H1 (cell line): ENCODE measurements at regions not wholly inside any gene's neighbourhood (a gene's known extent, or its start where the extent isn't known, plus 50 kb on each side); places are given as distances from the start of the nearest gene placed in this dataset.

Experiments
- CHD1 ChIP-seq: IDR thresholded peaks from 2 replicates; pipeline ENCODE4 v1.6.1; 2012; ENCODE audit warnings: low read depth, low read length, improper control_type of control experiment
- MAX ChIP-seq: IDR thresholded peaks from 2 replicates; pipeline ENCODE4 v1.6.1; 2012; ENCODE audit warnings: inconsistent platforms
- POLR2A ChIP-seq, 2 experiments: IDR thresholded peaks; 1 replicate in 1 of 2; 2 replicates in 1 of 2; pipeline ENCODE4 v1.6.1; 2011; ENCODE audit warnings: low read depth in 2 of 2, low read length in 2 of 2, mild to moderate bottlenecking in 2 of 2; ENCODE audit errors: control extremely low read depth in 1 of 2
- TAF1 ChIP-seq: IDR thresholded peaks from 2 replicates; pipeline ENCODE4 v1.6.1; 2011; ENCODE audit warnings: mild to moderate bottlenecking, low read depth, low read length
- TF ChIP-seq, protein P1 (sequence below): IDR thresholded peaks from 2 replicates; pipeline ENCODE4 v1.6.1; 2011; ENCODE audit warnings: low read depth, mild to moderate bottlenecking, low read length; ENCODE audit not compliant: insufficient read depth

DNA sequence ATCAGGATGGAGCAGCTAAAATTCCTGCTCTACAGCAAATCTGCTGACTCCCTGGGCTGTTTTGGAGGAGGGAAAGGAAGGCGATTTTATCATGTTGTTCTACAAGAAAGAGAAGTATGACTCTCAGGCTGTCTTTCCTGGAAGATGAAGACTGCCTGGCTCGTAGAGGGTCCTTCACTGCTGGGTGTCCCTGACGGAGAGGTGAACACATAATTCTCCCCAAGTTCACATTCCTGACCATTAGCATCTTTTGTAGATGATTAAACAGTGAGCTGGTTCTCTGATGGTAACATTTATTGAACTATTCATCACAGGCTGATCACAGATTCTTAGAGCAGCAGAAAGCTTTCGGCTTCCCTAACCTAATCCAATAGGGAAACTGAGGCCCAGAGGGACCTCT is 212.4 kb upstream of the GLRA1 start:
- TF ChIP-seq TAF1 (no peak), MAX (no peak), CHD1 (no peak), POLR2A (IDR thresholded peaks at IDR 0.05; ENCODE audit: control extremely low read depth in 1 of 2, low read depth in 2 of 2, low read length in 2 of 2) (no peak)
- TF ChIP-seq, protein P1, sequence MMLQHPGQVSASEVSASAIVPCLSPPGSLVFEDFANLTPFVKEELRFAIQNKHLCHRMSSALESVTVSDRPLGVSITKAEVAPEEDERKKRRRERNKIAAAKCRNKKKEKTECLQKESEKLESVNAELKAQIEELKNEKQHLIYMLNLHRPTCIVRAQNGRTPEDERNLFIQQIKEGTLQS, result no peak
